ENCODE measurements at regions not wholly inside any gene's neighbourhood (a gene's known extent, or its start where the extent isn't known, plus 50 kb on each side); places are given as distances from the start of the nearest gene placed in this dataset.
"Not testable (repeated sequence)": the region's sequence is repeated elsewhere in the genome, so short reads cannot be mapped to it uniquely, and the experiment has no call there.

GRCh38 chr3:176615826-176616225 lies 581.5 kb downstream of the TBL1XR1 start:
- no peak for DNase-seq (ENCODE audit: low read depth)
- no peak overlapping the region for H3K4me3 ChIP-seq (ENCODE audit: low read depth, low read length)
- no peak for TF ChIP-seq CTCF (conservative IDR thresholded peaks at IDR 0.05; ENCODE audit: low read depth, low read length)

- TF ChIP-seq CTCF (conservative IDR thresholded peaks at IDR 0.05; ENCODE audit: low read depth, low read length), result no peak
- DNase-seq (ENCODE audit: low read depth), result no peak
- H3K4me3 ChIP-seq (ENCODE audit: low read depth, low read length), result no peak overlapping the region
Observed at GRCh38 chr3:176611703-176612102, 585.6 kb downstream of the TBL1XR1 start.

GRCh38 chr3:176609361-176609760 lies 587.9 kb downstream of the TBL1XR1 start:
- no peak overlapping the region for H3K4me3 ChIP-seq (ENCODE audit: low read depth, low read length)
- no peak for TF ChIP-seq CTCF (conservative IDR thresholded peaks at IDR 0.05; ENCODE audit: low read depth, low read length)
- no peak for DNase-seq (ENCODE audit: low read depth)

- H3K4me3 ChIP-seq (ENCODE audit: low read depth, low read length); DNase-seq (ENCODE audit: low read depth): not testable (repeated sequence)
Observed at GRCh38 chr3:176605553-176605952, 591.7 kb downstream of the TBL1XR1 start.

- TF ChIP-seq CTCF (conservative IDR thresholded peaks at IDR 0.05; ENCODE audit: low read depth, low read length), result no peak
- no peak overlapping the region for H3K4me3 ChIP-seq (ENCODE audit: low read depth, low read length)
- DNase-seq (ENCODE audit: low read depth), result no peak
Observed at GRCh38 chr3:176595307-176595706, 602.0 kb downstream of the TBL1XR1 start.

GRCh38 chr3:176590722-176591121 lies 606.6 kb downstream of the TBL1XR1 start:
- no peak for TF ChIP-seq CTCF (conservative IDR thresholded peaks at IDR 0.05; ENCODE audit: low read depth, low read length)
- H3K4me3 ChIP-seq (ENCODE audit: low read depth, low read length), result no peak overlapping the region
- DNase-seq (ENCODE audit: low read depth), result no peak

- H3K4me3 ChIP-seq (ENCODE audit: low read depth, low read length), result no peak overlapping the region
- no peak for DNase-seq (ENCODE audit: low read depth)
- no peak for TF ChIP-seq CTCF (conservative IDR thresholded peaks at IDR 0.05; ENCODE audit: low read depth, low read length)
Observed at GRCh38 chr3:176587089-176587488, 610.2 kb downstream of the TBL1XR1 start.
